ENCODE measurements at regions not wholly inside any gene's neighbourhood (a gene's known extent, or its start where the extent isn't known, plus 50 kb on each side); places are given as distances from the start of the nearest gene placed in this dataset.

DNA sequence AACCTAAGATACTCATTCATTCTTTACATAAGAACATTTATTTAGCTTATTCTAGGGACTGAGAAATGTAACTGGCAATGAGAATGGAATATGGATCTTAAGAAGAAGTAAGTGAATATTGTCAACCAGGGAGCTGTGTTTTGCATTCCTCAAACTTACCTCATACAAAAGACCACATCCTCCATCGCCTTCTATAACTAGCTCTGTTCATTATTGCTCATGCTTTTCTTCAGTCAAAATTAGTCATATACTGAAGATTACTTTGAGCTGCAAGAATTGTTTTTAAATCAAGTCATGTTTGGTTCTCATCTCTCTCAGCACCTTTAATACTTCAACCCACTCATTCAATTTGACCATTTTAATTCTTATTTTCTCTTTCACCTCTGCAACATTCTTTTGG, 140.3 kb upstream of the RASA1 start:
- no peak for DNase-seq (ENCODE audit: low spot score)
- intact Hi-C loops (cut with micrococcal nuclease; ENCODE audit: unreplicated experiment): no loop called here
- Histone ChIP-seq H3K36me3 (ENCODE audit: insufficient read depth, low read length) (no peaks in the 10 kb centered on the region), H3K27ac (ENCODE audit: low read depth, low read length, poor library complexity, severe bottlenecking) (no peak overlapping the region), H3K4me1 (ENCODE audit: insufficient read depth, low read length, poor library complexity, severe bottlenecking) (no peaks in the 10 kb centered on the region), H3K4me3 (ENCODE audit: low read depth, low read length, poor library complexity, severe bottlenecking) (no peak overlapping the region), H2AFZ (ENCODE audit: low read length) (no peak overlapping the region), H3K9me2 (ENCODE audit: insufficient read depth, low read length) (no peaks in the 10 kb centered on the region), H4K20me1 (ENCODE audit: insufficient read depth, low read length) (no peaks in the 10 kb centered on the region), H3K9me3 (ENCODE audit: low read length) (no peaks in the 10 kb centered on the region), H3K4me2 (ENCODE audit: low read length) (no peak overlapping the region), H3K79me2 (ENCODE audit: insufficient read depth, low read depth, low read length) (no peaks in the 10 kb centered on the region)
- POLR2A ChIA-PET: interaction anchor here (1.0 to 1.3 kb wide), 3 partner anchors 10 to 55 kb away, joined by 3 to 4 read pairs (median 3); no protein-coding TSS in a partner anchor
- BruUV-seq (replicated peaks): no TSS peak
- CTCF ChIA-PET (ENCODE audit: unreplicated experiment): no interaction called here
- TF ChIP-seq, protein P1, sequence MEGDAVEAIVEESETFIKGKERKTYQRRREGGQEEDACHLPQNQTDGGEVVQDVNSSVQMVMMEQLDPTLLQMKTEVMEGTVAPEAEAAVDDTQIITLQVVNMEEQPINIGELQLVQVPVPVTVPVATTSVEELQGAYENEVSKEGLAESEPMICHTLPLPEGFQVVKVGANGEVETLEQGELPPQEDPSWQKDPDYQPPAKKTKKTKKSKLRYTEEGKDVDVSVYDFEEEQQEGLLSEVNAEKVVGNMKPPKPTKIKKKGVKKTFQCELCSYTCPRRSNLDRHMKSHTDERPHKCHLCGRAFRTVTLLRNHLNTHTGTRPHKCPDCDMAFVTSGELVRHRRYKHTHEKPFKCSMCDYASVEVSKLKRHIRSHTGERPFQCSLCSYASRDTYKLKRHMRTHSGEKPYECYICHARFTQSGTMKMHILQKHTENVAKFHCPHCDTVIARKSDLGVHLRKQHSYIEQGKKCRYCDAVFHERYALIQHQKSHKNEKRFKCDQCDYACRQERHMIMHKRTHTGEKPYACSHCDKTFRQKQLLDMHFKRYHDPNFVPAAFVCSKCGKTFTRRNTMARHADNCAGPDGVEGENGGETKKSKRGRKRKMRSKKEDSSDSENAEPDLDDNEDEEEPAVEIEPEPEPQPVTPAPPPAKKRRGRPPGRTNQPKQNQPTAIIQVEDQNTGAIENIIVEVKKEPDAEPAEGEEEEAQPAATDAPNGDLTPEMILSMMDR (conservative IDR thresholded peaks at IDR 0.05; ENCODE audit: low read length): no peak
- no peak for TF ChIP-seq EZH2phosphoT487 (IDR thresholded peaks at IDR 0.05; ENCODE audit: borderline replicate concordance, low read depth, low read length)

DNA sequence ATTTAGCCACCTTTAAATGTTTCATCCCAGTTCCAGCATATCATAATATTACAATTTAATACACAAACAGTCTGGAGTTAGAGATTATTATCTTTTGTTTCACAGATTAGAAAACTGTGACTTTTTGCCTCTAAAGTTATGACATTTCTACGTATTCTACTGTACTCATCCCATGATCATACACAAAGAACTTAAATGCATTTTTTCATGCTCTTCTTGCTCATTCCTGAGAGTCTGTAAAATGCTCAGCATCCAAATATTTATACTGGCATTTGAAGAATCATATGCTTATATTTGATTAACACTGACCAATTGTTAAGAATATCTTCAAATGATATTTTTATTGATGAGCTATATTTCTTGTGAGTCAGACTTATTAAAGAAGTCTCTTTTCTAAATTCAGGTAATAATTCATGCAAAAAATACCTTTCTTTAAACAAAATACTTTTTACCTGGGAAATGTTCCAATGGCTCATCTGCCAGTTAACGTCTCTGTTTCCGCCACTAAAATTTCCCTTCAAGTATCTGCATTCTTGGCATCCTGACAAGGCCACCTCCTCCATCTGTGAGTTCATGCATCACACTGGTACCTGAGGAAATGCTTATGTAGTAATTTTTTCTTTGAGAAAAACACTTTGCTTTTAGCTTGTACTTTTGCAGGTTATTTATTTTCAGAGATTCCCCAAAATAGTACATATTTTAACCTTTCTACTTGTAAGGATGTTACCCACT, 139.6 kb upstream of the RASA1 start:
- TF ChIP-seq, protein P1 (conservative IDR thresholded peaks at IDR 0.05; ENCODE audit: low read length): no peak
- TF ChIP-seq EZH2phosphoT487 (IDR thresholded peaks at IDR 0.05; ENCODE audit: borderline replicate concordance, low read depth, low read length): no peak
- H3K27ac ChIP-seq (ENCODE audit: low read depth, low read length, poor library complexity, severe bottlenecking): no peak overlapping the region
- H3K4me2 ChIP-seq (ENCODE audit: low read length): no peak overlapping the region
- no peak for DNase-seq (ENCODE audit: low spot score)
- no peak overlapping the region for H3K4me3 ChIP-seq (ENCODE audit: low read depth, low read length, poor library complexity, severe bottlenecking)
- intact Hi-C loops (cut with micrococcal nuclease; ENCODE audit: unreplicated experiment): no loop called here
- H2AFZ ChIP-seq (ENCODE audit: low read length): no peak overlapping the region
- H3K9me3 ChIP-seq (ENCODE audit: low read length): no peaks in the 10 kb centered on the region
- ChIA-PET CTCF (ENCODE audit: unreplicated experiment) (no interaction called here), POLR2A (interaction anchor here (0.6 to 1.3 kb wide), 3 partner anchors 11 to 155 kb away, joined by 3 read pairs; no protein-coding TSS in a partner anchor)
- H3K9me2 ChIP-seq (ENCODE audit: insufficient read depth, low read length): no peaks in the 10 kb centered on the region
- H3K79me2 ChIP-seq (ENCODE audit: insufficient read depth, low read depth, low read length): no peaks in the 10 kb centered on the region
- H3K4me1 ChIP-seq (ENCODE audit: insufficient read depth, low read length, poor library complexity, severe bottlenecking): no peaks in the 10 kb centered on the region
- no peaks in the 10 kb centered on the region for H4K20me1 ChIP-seq (ENCODE audit: insufficient read depth, low read length)
- BruUV-seq (replicated peaks): no TSS peak
- no peaks in the 10 kb centered on the region for H3K36me3 ChIP-seq (ENCODE audit: insufficient read depth, low read length)

DNA sequence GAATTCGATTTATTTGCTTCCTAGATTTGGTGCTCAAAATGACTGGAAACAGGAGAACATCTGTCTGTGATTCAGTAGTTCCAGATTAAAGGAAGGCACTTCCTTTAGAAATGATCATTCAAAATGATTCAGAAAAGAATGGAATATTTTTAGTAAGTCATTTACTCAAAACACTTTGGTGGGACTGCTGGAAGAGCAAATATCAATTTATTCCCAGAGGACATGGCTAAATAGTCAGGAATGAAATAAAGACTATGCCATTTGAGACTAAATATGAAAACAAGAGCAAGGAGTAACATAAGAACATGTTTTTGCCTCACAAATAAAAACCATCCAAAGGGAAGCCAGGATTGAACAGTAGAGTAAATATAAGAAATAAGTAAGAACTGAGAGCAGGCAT, 138.6 kb upstream of the RASA1 start:
- Histone ChIP-seq H3K4me1 (ENCODE audit: insufficient read depth, low read length, poor library complexity, severe bottlenecking) (no peaks in the 10 kb centered on the region), H3K79me2 (ENCODE audit: insufficient read depth, low read depth, low read length) (no peaks in the 10 kb centered on the region), H3K4me2 (ENCODE audit: low read length) (no peak overlapping the region), H3K9me3 (ENCODE audit: low read length) (no peaks in the 10 kb centered on the region), H3K9me2 (ENCODE audit: insufficient read depth, low read length) (no peaks in the 10 kb centered on the region), H4K20me1 (ENCODE audit: insufficient read depth, low read length) (no peaks in the 10 kb centered on the region), H3K4me3 (ENCODE audit: low read depth, low read length, poor library complexity, severe bottlenecking) (no peak overlapping the region), H3K36me3 (ENCODE audit: insufficient read depth, low read length) (no peaks in the 10 kb centered on the region), H2AFZ (ENCODE audit: low read length) (no peak overlapping the region), H3K27ac (ENCODE audit: low read depth, low read length, poor library complexity, severe bottlenecking) (no peak overlapping the region)
- TF ChIP-seq, protein P1 (conservative IDR thresholded peaks at IDR 0.05; ENCODE audit: low read length): no peak
- no peak for TF ChIP-seq EZH2phosphoT487 (IDR thresholded peaks at IDR 0.05; ENCODE audit: borderline replicate concordance, low read depth, low read length)
- POLR2A ChIA-PET: interaction anchor here (0.6 kb wide), 1 partner anchor 154 kb away, joined by 3 read pairs; no protein-coding TSS in a partner anchor
- BruUV-seq (replicated peaks): no TSS peak
- intact Hi-C loops (cut with micrococcal nuclease; ENCODE audit: unreplicated experiment): no loop called here
- no peak for DNase-seq (ENCODE audit: low spot score)
- CTCF ChIA-PET (ENCODE audit: unreplicated experiment): no interaction called here

Data from OCI-LY7 (cell line).